ENCODE measurements at regions not wholly inside any gene's neighbourhood (a gene's known extent, or its start where the extent isn't known, plus 50 kb on each side); places are given as distances from the start of the nearest gene placed in this dataset.
"Not testable (repeated sequence)": the region's sequence is repeated elsewhere in the genome, so short reads cannot be mapped to it uniquely, and the experiment has no call there.

DNA sequence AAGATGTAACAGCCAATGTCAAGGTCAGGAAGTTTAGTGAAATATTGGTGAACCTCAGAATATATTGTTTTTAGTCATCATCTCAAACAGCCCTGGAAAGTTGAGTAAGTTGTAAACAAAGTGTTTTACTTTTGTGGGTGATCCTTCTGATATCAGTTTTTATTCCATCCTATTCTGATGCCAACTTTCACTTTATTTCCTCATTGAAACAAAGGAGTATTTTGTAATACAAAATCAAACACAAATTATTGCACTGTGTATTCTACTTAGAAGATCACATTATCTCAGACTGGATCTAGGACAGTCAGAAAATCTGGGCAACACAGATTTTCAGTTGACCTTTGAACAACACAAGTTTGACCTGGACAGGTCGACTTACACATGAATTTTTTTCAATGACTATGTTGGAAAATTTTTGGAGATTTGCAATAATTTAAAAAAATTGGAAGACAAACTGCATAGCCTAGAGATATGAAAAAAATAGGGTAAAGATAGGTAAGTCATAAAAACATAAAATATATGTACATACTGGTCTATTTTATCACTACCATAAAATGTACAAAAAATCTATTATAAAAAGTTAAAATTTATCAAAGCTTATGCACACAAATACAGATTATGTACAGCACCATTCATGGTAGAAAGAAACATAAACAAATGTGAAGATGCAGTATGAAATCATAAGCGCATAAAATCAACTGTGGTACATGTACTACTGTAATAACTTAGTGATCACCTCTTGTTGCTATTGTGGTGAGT, 709.1 kb upstream of the FAM241A start:
- Histone ChIP-seq H3K9me3 (ENCODE audit: control insufficient read depth in 2 of 3, insufficient read depth in 1 of 3, low read length in 3 of 3) (no peaks in the 10 kb centered on the region), H3K9ac (ENCODE audit: low read length in 3 of 3) (no peak overlapping the region), H3K4me3 (ENCODE audit: low read length in 3 of 3) (no peak overlapping the region), H3K27ac (ENCODE audit: low read depth in 2 of 2, low read length in 2 of 2) (no peak overlapping the region), H3K27me3 (ENCODE audit: control insufficient read depth, insufficient read depth, low read length) (no peaks in the 10 kb centered on the region), H3K4me1 (ENCODE audit: control insufficient read depth in 2 of 3, insufficient read depth in 2 of 3, low read depth in 1 of 3, low read length in 3 of 3) (no peaks in the 10 kb centered on the region), H3K36me3 (ENCODE audit: control insufficient read depth in 2 of 3, insufficient read depth in 3 of 3, low read length in 3 of 3) (no peaks in the 10 kb centered on the region)
- FAIRE-seq: no peak
- TF ChIP-seq CTCF (IDR thresholded peaks at IDR 0.05; ENCODE audit: borderline replicate concordance, extremely low read depth, insufficient read depth): no peak
- intact Hi-C loops (cut with DNase I): no loop called here
- DNase-seq: no peak

DNA sequence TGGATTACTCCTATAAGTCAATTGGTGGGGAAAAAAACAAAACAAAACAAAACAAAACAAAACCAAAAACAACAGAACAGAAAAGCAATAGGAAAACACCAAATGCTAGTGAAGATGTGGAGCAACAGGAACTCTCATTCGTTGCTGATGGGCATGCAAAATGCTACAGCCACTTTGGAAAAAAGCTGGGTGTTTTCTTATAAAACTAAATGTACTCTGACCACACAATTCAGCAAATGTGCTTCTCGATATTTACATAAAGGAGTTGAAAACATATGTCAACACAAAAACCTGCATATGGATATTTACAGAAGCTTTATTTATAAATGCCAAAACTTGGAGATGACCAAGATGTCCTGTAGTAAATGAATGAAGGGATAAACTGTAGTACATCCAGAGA, 703.6 kb upstream of the FAM241A start:
- intact Hi-C loops (cut with DNase I): no loop called here
- Histone ChIP-seq H3K27ac (ENCODE audit: low read depth in 2 of 2, low read length in 2 of 2) (no peak overlapping the region), H3K9ac (ENCODE audit: low read length in 3 of 3) (no peak overlapping the region), H3K4me3 (ENCODE audit: low read length in 3 of 3) (no peak overlapping the region), H3K4me1 (ENCODE audit: control insufficient read depth in 2 of 3, insufficient read depth in 2 of 3, low read depth in 1 of 3, low read length in 3 of 3) (no peaks in the 10 kb centered on the region), H3K9me3 (ENCODE audit: control insufficient read depth in 2 of 3, insufficient read depth in 1 of 3, low read length in 3 of 3) (no peaks in the 10 kb centered on the region), H3K27me3 (ENCODE audit: control insufficient read depth, insufficient read depth, low read length) (no peaks in the 10 kb centered on the region), H3K36me3 (ENCODE audit: control insufficient read depth in 2 of 3, insufficient read depth in 3 of 3, low read length in 3 of 3) (no peaks in the 10 kb centered on the region)
- TF ChIP-seq CTCF (IDR thresholded peaks at IDR 0.05; ENCODE audit: borderline replicate concordance, extremely low read depth, insufficient read depth): no peak
- DNase-seq (no peak), FAIRE-seq (no peak)

- intact Hi-C loops (cut with DNase I); H3K4me3 ChIP-seq (ENCODE audit: low read length in 3 of 3); H3K36me3 ChIP-seq (ENCODE audit: control insufficient read depth in 2 of 3, insufficient read depth in 3 of 3, low read length in 3 of 3); DNase-seq; H3K4me1 ChIP-seq (ENCODE audit: control insufficient read depth in 2 of 3, insufficient read depth in 2 of 3, low read depth in 1 of 3, low read length in 3 of 3); H3K27ac ChIP-seq (ENCODE audit: low read depth in 2 of 2, low read length in 2 of 2); H3K27me3 ChIP-seq (ENCODE audit: control insufficient read depth, insufficient read depth, low read length); H3K9me3 ChIP-seq (ENCODE audit: control insufficient read depth in 2 of 3, insufficient read depth in 1 of 3, low read length in 3 of 3); FAIRE-seq; H3K9ac ChIP-seq (ENCODE audit: low read length in 3 of 3): not testable (repeated sequence)
These were observed 700.4 kb upstream of the FAM241A start for GRCh38 chr4:111444836-111445235.

DNA sequence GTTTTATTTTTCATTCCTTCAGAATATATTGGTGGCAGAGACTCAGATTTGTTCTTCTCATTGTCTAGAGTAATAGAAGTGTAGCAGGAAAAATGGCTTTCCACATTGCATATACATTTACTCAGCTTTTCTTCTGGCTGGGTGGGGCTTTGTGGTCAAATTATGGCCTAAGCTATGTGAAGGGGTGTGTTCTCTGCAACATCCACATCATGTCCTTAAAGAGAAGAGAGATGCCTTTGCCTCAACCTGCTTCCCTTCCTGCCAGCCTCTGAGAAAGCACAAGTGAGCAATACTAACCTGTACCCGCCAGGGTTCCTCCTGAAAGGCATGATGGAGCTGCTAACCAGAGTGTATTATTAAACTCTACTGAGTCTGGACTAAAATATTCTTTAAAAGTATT, 695.6 kb upstream of the FAM241A start:
- intact Hi-C loops (cut with DNase I): no loop called here
- no peak for FAIRE-seq

More for the DNA sequence above, 695.6 kb upstream of the FAM241A start:
- Histone ChIP-seq H3K36me3 (ENCODE audit: control insufficient read depth in 2 of 3, insufficient read depth in 3 of 3, low read length in 3 of 3) (no peaks in the 10 kb centered on the region), H3K4me1 (ENCODE audit: control insufficient read depth in 2 of 3, insufficient read depth in 2 of 3, low read depth in 1 of 3, low read length in 3 of 3) (no peaks in the 10 kb centered on the region), H3K9ac (ENCODE audit: low read length in 3 of 3) (no peak overlapping the region), H3K27ac (ENCODE audit: low read depth in 2 of 2, low read length in 2 of 2) (no peak overlapping the region), H3K4me3 (ENCODE audit: low read length in 3 of 3) (no peak overlapping the region), H3K9me3 (ENCODE audit: control insufficient read depth in 2 of 3, insufficient read depth in 1 of 3, low read length in 3 of 3) (no peaks in the 10 kb centered on the region), H3K27me3 (ENCODE audit: control insufficient read depth, insufficient read depth, low read length) (no peaks in the 10 kb centered on the region)
- no peak for DNase-seq
- TF ChIP-seq CTCF (IDR thresholded peaks at IDR 0.05; ENCODE audit: borderline replicate concordance, extremely low read depth, insufficient read depth): no peak
